Vagina (tissue), 2 donors: ENCODE measurements at regions not wholly inside any gene's neighbourhood (a gene's known extent, or its start where the extent isn't known, plus 50 kb on each side); places are given as distances from the start of the nearest gene placed in this dataset.
A peak's percentile ranks its signal among the peaks of the same experiment; 100 is the strongest.

ENCODE experiments used
- DNase-seq, 2 donors: peaks; one replicate each; pipeline ENCODE4 v3.0.0-alpha.2; 2017; ENCODE audit errors: extremely low spot score in 2 of 2
- H3K27ac ChIP-seq: fragments of 200-600 bp; sonication (generic); one replicate; pipeline ENCODE4 v1.5.1; 2019
- H3K27me3 ChIP-seq: fragments of 200-600 bp; sonication (generic); one replicate; pipeline ENCODE4 v1.5.1; 2019
- H3K36me3 ChIP-seq, 2 donors: fragments of 200-600 bp; sonication (generic); one replicate each; pipeline ENCODE4 v1.5.1; 2017 to 2019
- H3K4me1 ChIP-seq: fragments of 200-600 bp; sonication (generic); one replicate; pipeline ENCODE4 v1.5.1; 2019
- H3K4me3 ChIP-seq, 2 donors: fragments of 200-600 bp; sonication (generic); 1 replicate in 1 of 2; 2 replicates in 1 of 2; pipeline ENCODE4 v1.5.1; 2016 to 2019
- H3K9me3 ChIP-seq: fragments of 200-600 bp; sonication (generic); one replicate; pipeline ENCODE4 v1.5.1; 2019
- POLR2A ChIP-seq, 2 donors: fragments of 450-650 bp; IDR thresholded peaks; one replicate each; pipeline ENCODE4 v1.6.1; 2017; ENCODE audit warnings: antibody characterized with exemption in 2 of 2, mild to moderate bottlenecking in 2 of 2, moderate library complexity in 2 of 2
- POLR2AphosphoS5 ChIP-seq, 2 donors: sonication (generic); formaldehyde crosslinking; IDR thresholded peaks; one replicate each; pipeline ENCODE4 v1.9.0; 2017; ENCODE audit warnings: antibody characterized with exemption in 2 of 2, mild to moderate bottlenecking in 2 of 2, low read depth in 1 of 2; ENCODE audit not compliant: insufficient read depth in 1 of 2
- intact Hi-C: fragments of 100-400 bp; cut with DNase I; formaldehyde crosslinking; loops from one replicate; pipeline ENCODE4 v1.15.1; 2023
- TF ChIP-seq, protein P1 (sequence below), 3 experiments: fragments of 450-650 bp in 2 of 3; fragments of 200-600 bp in 1 of 3; sonication (generic) in 1 of 3; IDR thresholded peaks; one replicate each; pipeline ENCODE4 v1.5.1; 2017 to 2019; ENCODE audit warnings: antibody characterized with exemption in 3 of 3, mild to moderate bottlenecking in 2 of 3, moderate library complexity in 2 of 3

DNA sequence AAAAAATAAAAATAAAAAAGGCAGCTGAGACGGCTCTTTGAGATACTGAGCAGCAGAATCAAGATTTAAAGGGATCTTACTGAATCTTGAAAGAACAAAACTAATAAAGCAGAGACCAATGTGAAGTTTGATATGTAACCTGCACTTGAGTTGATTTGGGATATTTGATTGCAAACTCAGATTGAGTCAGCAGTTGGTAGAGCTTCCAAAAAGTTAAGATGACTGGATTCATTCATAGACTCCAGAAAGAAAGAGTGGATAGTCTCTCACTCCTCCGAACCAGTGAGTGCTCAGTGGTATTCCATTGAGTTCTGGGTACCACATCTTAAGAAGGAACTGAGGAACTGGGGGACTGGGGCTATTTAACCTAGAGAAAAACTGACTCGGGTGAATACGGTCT lies 52.7 kb upstream of the TESK1 start:
- no peak for TF ChIP-seq POLR2A (IDR thresholded peaks at IDR 0.05)
- TF ChIP-seq, protein P1, sequence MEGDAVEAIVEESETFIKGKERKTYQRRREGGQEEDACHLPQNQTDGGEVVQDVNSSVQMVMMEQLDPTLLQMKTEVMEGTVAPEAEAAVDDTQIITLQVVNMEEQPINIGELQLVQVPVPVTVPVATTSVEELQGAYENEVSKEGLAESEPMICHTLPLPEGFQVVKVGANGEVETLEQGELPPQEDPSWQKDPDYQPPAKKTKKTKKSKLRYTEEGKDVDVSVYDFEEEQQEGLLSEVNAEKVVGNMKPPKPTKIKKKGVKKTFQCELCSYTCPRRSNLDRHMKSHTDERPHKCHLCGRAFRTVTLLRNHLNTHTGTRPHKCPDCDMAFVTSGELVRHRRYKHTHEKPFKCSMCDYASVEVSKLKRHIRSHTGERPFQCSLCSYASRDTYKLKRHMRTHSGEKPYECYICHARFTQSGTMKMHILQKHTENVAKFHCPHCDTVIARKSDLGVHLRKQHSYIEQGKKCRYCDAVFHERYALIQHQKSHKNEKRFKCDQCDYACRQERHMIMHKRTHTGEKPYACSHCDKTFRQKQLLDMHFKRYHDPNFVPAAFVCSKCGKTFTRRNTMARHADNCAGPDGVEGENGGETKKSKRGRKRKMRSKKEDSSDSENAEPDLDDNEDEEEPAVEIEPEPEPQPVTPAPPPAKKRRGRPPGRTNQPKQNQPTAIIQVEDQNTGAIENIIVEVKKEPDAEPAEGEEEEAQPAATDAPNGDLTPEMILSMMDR (IDR thresholded peaks at IDR 0.05), result no peak
- TF ChIP-seq POLR2AphosphoS5 (IDR thresholded peaks at IDR 0.05; ENCODE audit: insufficient read depth in 1 of 2, low read depth in 1 of 2), result no peak
- peaks cover 0 to 29% of the 10 kb centered on the region in 2 donors for H3K36me3 ChIP-seq
- H3K27me3 ChIP-seq, result no peaks in the 10 kb centered on the region
- H3K4me1 ChIP-seq, result peaks cover 42% of the 10 kb centered on the region
- DNase-seq, result no peak
- intact Hi-C loops, result loop anchor here (5.0 kb wide), 1 partner anchor 45 kb away; no protein-coding TSS in a partner anchor
- H3K9me3 ChIP-seq, result no peaks in the 10 kb centered on the region
- peak overlapping the region; percentile 56 for H3K27ac ChIP-seq
- H3K4me3 ChIP-seq, result no peak overlapping the region

DNA sequence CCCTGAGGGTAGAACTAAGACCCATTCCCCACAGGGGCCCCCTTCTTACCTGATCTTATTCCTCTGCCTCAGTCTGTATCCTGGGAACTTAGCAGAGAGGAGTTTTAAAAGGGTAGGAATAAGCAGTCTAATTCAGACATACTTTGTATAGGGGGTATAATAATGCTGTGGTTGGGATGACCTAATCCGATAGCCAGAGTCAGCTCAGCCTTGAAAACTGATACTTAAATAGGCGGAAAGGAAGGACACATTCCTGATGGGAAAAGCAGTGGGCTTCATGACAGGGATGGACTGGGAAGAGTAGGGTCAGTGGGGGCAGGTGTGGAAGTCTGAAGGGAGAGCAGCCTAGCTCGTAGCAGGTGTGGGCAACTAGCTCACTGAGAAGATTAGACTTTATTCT lies 52.2 kb upstream of the TESK1 start:
- H3K27me3 ChIP-seq, result no peaks in the 10 kb centered on the region
- no peak for DNase-seq
- peak overlapping the region; percentile 56 for H3K27ac ChIP-seq
- no peaks in the 10 kb centered on the region for H3K9me3 ChIP-seq
- TF ChIP-seq POLR2AphosphoS5 (IDR thresholded peaks at IDR 0.05; ENCODE audit: insufficient read depth in 1 of 2, low read depth in 1 of 2), result no peak
- peaks cover 37% of the 10 kb centered on the region for H3K4me1 ChIP-seq
- no peak overlapping the region for H3K4me3 ChIP-seq
- peaks cover 0 to 27% of the 10 kb centered on the region in 2 donors for H3K36me3 ChIP-seq
- intact Hi-C loops, result loop anchor here (5.0 kb wide), 1 partner anchor 46 kb away; no protein-coding TSS in a partner anchor

DNA sequence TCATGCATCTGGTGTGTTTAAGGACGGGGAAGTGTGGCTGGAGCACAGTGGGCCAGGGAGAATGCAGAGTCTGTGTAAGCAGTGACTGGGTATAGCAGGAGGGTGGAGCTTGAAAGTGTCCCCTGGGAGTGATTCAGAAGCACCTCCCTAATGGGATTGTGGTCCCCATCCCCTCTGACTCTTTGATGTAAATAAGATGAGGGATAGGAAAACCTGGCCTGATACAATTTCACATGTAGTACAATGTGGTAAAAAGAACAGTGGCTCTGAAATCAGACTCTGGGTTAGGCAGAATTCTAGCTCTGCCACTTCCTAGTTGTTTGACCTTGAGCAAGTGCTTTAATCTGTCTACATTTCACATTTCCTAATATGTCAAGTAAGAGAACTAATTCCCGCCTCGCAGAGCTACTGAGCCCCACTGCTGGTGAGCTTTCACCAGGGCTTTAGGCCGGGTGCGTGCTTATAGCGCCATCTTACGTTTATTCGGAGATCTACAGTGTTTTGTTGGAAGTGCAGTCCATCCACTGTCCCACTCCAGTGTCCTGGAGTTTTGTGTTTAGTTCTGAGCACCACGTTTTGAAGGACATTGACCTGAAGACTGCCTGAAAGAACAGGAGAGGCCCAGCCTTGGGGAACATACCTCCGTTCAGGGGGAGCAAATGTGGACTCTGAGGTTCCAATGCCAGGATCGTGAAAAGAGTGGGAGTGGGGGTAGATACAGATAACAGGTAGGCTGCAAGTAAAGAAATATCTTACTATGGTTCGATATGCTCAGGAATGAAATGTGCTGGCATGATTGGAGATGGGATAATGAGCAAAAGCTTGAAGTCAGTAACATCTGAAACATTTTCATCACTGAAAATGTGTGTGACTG lies 51.2 kb upstream of the TESK1 start:
- Histone ChIP-seq H3K4me3 (no peak overlapping the region), H3K27ac (peak overlapping the region; percentile 56), H3K9me3 (no peaks in the 10 kb centered on the region), H3K36me3 (peaks cover 0 to 36% of the 10 kb centered on the region in 2 donors), H3K27me3 (no peaks in the 10 kb centered on the region), H3K4me1 (peaks cover 26% of the 10 kb centered on the region)
- DNase-seq, result no peak
- TF ChIP-seq POLR2A (IDR thresholded peaks at IDR 0.05), result no peak
- TF ChIP-seq POLR2AphosphoS5 (IDR thresholded peaks at IDR 0.05; ENCODE audit: insufficient read depth in 1 of 2, low read depth in 1 of 2), result peak in 1 of 2 donors; percentile 49
- TF ChIP-seq, protein P1 (IDR thresholded peaks at IDR 0.05), result peak; percentile 68 to 85 (median 74)
- intact Hi-C loops, result loop anchor here (5.0 kb wide), 1 partner anchor 47 kb away; no protein-coding TSS in a partner anchor

DNA sequence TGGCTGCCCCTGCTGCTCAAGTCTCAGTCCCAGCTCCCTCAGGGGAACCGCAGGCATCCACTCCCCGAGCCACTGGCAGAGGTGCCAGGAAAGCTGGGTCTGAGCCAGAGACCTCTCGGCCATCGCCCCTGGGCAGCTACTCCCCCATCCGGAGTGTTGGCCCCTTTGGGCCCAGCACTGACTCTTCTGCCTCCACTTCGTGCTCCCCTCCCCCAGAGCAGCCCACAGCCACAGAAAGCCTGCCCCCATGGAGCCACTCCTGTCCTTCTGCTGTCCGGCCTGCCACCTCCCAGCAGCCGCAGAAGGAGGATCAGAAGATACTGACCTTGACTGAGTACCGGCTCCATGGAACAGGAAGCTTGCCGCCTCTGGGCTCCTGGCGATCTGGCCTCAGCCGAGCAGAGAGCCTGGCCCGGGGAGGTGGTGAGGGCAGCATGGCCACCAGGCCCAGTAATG lies 49.8 kb upstream of the TESK1 start:
- intact Hi-C loops, result loop anchor here (5.0 kb wide), 1 partner anchor 68 kb away; no protein-coding TSS in a partner anchor
- H3K9me3 ChIP-seq, result no peaks in the 10 kb centered on the region
- no peak for DNase-seq
- H3K36me3 ChIP-seq, result peaks cover 0 to 37% of the 10 kb centered on the region in 2 donors
- H3K4me1 ChIP-seq, result peaks cover 19% of the 10 kb centered on the region
- no peak for TF ChIP-seq POLR2AphosphoS5 (IDR thresholded peaks at IDR 0.05; ENCODE audit: insufficient read depth in 1 of 2, low read depth in 1 of 2)
- TF ChIP-seq POLR2A (IDR thresholded peaks at IDR 0.05), result no peak
- TF ChIP-seq, protein P1 (IDR thresholded peaks at IDR 0.05), result no peak
- no peak overlapping the region for H3K27ac ChIP-seq
- no peaks in the 10 kb centered on the region for H3K27me3 ChIP-seq
- H3K4me3 ChIP-seq, result no peak overlapping the region
